NOMO-1 treated with dmso at 0.1 percent for 144 hours (cell line): ENCODE measurements at regions not wholly inside any gene's neighbourhood (a gene's known extent, or its start where the extent isn't known, plus 50 kb on each side); places are given as distances from the start of the nearest gene placed in this dataset.

Experiments used
- DNase-seq: peaks from one replicate; lab custom pipeline; 2025; ENCODE audit not compliant: unreplicated experiment; lab: John Stamatoyannopoulos, UW

- DNase-seq: no peak
These were observed 506.3 kb upstream of the LUZP2 start for GRCh38 chr11:23990346-23991164.

- no peak for DNase-seq
These were observed 505.7 kb upstream of the LUZP2 start for GRCh38 chr11:23991165-23991539.

- DNase-seq: no peak
These were observed 501.0 kb upstream of the LUZP2 start for GRCh38 chr11:23995891-23996290.

GRCh38 chr11:23997356-23997755 is 499.5 kb upstream of the LUZP2 start:
- DNase-seq: no peak

GRCh38 chr11:24005202-24005876 is 491.5 kb upstream of the LUZP2 start:
- DNase-seq: no peak

GRCh38 chr11:24043842-24044241 is 453.0 kb upstream of the LUZP2 start:
- DNase-seq: no peak

- DNase-seq: no peak
These were observed 450.1 kb upstream of the LUZP2 start for GRCh38 chr11:24046731-24047130.

GRCh38 chr11:24056051-24056450 is 440.8 kb upstream of the LUZP2 start:
- DNase-seq: no peak

- DNase-seq: no peak
These were observed 436.7 kb upstream of the LUZP2 start for GRCh38 chr11:24060125-24060524.

- DNase-seq: no peak
These were observed 432.4 kb upstream of the LUZP2 start for GRCh38 chr11:24064309-24064903.

- DNase-seq: no peak
These were observed 428.7 kb upstream of the LUZP2 start for GRCh38 chr11:24068197-24068596.

GRCh38 chr11:24070435-24070834 is 426.4 kb upstream of the LUZP2 start:
- DNase-seq: no peak

- no peak for DNase-seq
These were observed 418.8 kb upstream of the LUZP2 start for GRCh38 chr11:24078018-24078417.

- no peak for DNase-seq
These were observed 414.6 kb upstream of the LUZP2 start for GRCh38 chr11:24082241-24082640.

- no peak for DNase-seq
These were observed 414.0 kb upstream of the LUZP2 start for GRCh38 chr11:24082860-24083259.

- no peak for DNase-seq
These were observed 411.9 kb upstream of the LUZP2 start for GRCh38 chr11:24084956-24085355.

GRCh38 chr11:24086921-24087320 is 409.9 kb upstream of the LUZP2 start:
- no peak for DNase-seq

- no peak for DNase-seq
These were observed 405.3 kb upstream of the LUZP2 start for GRCh38 chr11:24091594-24091993.

GRCh38 chr11:24093375-24093774 is 403.5 kb upstream of the LUZP2 start:
- no peak for DNase-seq

GRCh38 chr11:24108609-24109008 is 388.2 kb upstream of the LUZP2 start:
- DNase-seq: no peak

GRCh38 chr11:24122291-24122690 is 374.6 kb upstream of the LUZP2 start:
- DNase-seq: no peak

GRCh38 chr11:24124876-24125275 is 372.0 kb upstream of the LUZP2 start:
- DNase-seq: no peak
